BLaER1 treated with 17β-estradiol and CSF1 and Interleukin-3, amounts not matched to agents 10 nM and 100 nM (cell line): ENCODE measurements at regions not wholly inside any gene's neighbourhood (a gene's known extent, or its start where the extent isn't known, plus 50 kb on each side); places are given as distances from the start of the nearest gene placed in this dataset.

Experiments
- H3K27ac ChIP-seq, 11 experiments: shearing (Covaris generic); formaldehyde crosslinking; 2 replicates each; pipeline ENCODE4 v1.8.1; 2022
- H3K27me3 ChIP-seq, 11 experiments: shearing (Covaris generic); formaldehyde crosslinking; 2 replicates each; pipeline ENCODE4 v1.8.1; 2022
- H3K36me3 ChIP-seq, 11 experiments: shearing (Covaris generic); formaldehyde crosslinking; 2 replicates each; pipeline ENCODE4 v1.8.1; 2022
- H3K4me1 ChIP-seq, 10 experiments: shearing (Covaris generic); formaldehyde crosslinking; 2 replicates each; pipeline ENCODE4 v1.8.1; 2022
- H3K4me2 ChIP-seq, 11 experiments: shearing (Covaris generic); formaldehyde crosslinking; 2 replicates each; pipeline ENCODE4 v1.8.1; 2022
- H3K4me3 ChIP-seq, 10 experiments: shearing (Covaris generic); formaldehyde crosslinking; 2 replicates each; pipeline ENCODE4 v1.8.1; 2022
- H3K9ac ChIP-seq, 11 experiments: shearing (Covaris generic); formaldehyde crosslinking; 2 replicates each; pipeline ENCODE4 v1.8.1; 2022
- H3K9me3 ChIP-seq, 11 experiments: shearing (Covaris generic); formaldehyde crosslinking; replicated peaks in 1 of 11; 2 replicates each; pipeline ENCODE4 v1.8.1; 2022
- H4K20me1 ChIP-seq, 11 experiments: shearing (Covaris generic); formaldehyde crosslinking; 2 replicates each; pipeline ENCODE4 v1.8.1; 2022
- Cebpa-rat ChIP-seq, 11 experiments: shearing (Covaris generic); IDR thresholded peaks; 2 replicates each; pipeline ENCODE4 v1.8.1; 2022

GRCh38 chr3:127134887-127135240 is 58.1 kb upstream of the PRR23E start:
- peaks cover 7 to 24% (median 18%) of the 10 kb centered on the region in 11 experiments; a peak in 18 of 22 replicates for H3K27me3 ChIP-seq

GRCh38 chr3:127135241-127136023 is 57.5 kb upstream of the PRR23E start:
- no peaks in the 10 kb centered on the region; a peak in 1 of 20 replicates for H3K4me1 ChIP-seq
- no peaks in the 10 kb centered on the region for H3K9me3 ChIP-seq
- H3K36me3 ChIP-seq = no peaks in the 10 kb centered on the region
- no peak overlapping the region for H3K4me2 ChIP-seq
- peaks cover 7 to 24% (median 18%) of the 10 kb centered on the region in 11 experiments; a peak in 18 of 22 replicates for H3K27me3 ChIP-seq
- peaks cover 0 to 37% (median 0%) of the 10 kb centered on the region in 11 experiments; a peak in 6 of 22 replicates for H4K20me1 ChIP-seq
- no peak overlapping the region for H3K9ac ChIP-seq
- no peak overlapping the region for H3K27ac ChIP-seq
- TF ChIP-seq Cebpa-rat (IDR thresholded peaks at IDR 0.05) = no peak
- H3K4me3 ChIP-seq = no peak overlapping the region

More at GRCh38 chr3:127134887-127135240, 58.1 kb upstream of the PRR23E start:
- no peak for TF ChIP-seq Cebpa-rat (IDR thresholded peaks at IDR 0.05)
- no peak overlapping the region for H3K9ac ChIP-seq
- no peak overlapping the region for H3K4me3 ChIP-seq
- no peak overlapping the region for H3K27ac ChIP-seq
- H4K20me1 ChIP-seq = peaks cover 0 to 37% (median 0%) of the 10 kb centered on the region in 11 experiments; a peak in 6 of 22 replicates
- no peaks in the 10 kb centered on the region for H3K9me3 ChIP-seq
- H3K4me1 ChIP-seq = no peaks in the 10 kb centered on the region; a peak in 1 of 20 replicates
- H3K4me2 ChIP-seq = no peak overlapping the region
- no peaks in the 10 kb centered on the region for H3K36me3 ChIP-seq

GRCh38 chr3:127136024-127136600 is 56.8 kb upstream of the PRR23E start:
- Histone ChIP-seq H3K36me3 (no peaks in the 10 kb centered on the region), H3K27ac (no peak overlapping the region), H3K4me3 (no peak overlapping the region), H3K4me1 (no peaks in the 10 kb centered on the region; a peak in 1 of 20 replicates), H4K20me1 (peaks cover 0 to 37% (median 0%) of the 10 kb centered on the region in 11 experiments; a peak in 6 of 22 replicates), H3K4me2 (no peak overlapping the region), H3K9ac (no peak overlapping the region), H3K27me3 (peaks cover 7 to 24% (median 18%) of the 10 kb centered on the region in 11 experiments; a peak in 18 of 22 replicates), H3K9me3 (no peaks in the 10 kb centered on the region)
- TF ChIP-seq Cebpa-rat (IDR thresholded peaks at IDR 0.05) = no peak

- no peaks in the 10 kb centered on the region for H3K36me3 ChIP-seq
- no peak overlapping the region for H3K9ac ChIP-seq
- H3K4me1 ChIP-seq = no peaks in the 10 kb centered on the region; a peak in 1 of 20 replicates
- peaks cover 0 to 37% (median 0%) of the 10 kb centered on the region in 11 experiments; a peak in 6 of 22 replicates for H4K20me1 ChIP-seq
- no peak overlapping the region for H3K4me2 ChIP-seq
- no peak for TF ChIP-seq Cebpa-rat (IDR thresholded peaks at IDR 0.05)
- peaks cover 7 to 24% (median 18%) of the 10 kb centered on the region in 11 experiments; a peak in 18 of 22 replicates for H3K27me3 ChIP-seq
- H3K27ac ChIP-seq = no peak overlapping the region
- H3K4me3 ChIP-seq = no peak overlapping the region
- no peaks in the 10 kb centered on the region for H3K9me3 ChIP-seq
Measured at GRCh38 chr3:127136706-127137105, 56.2 kb upstream of the PRR23E start.

GRCh38 chr3:127137113-127137512 is 55.8 kb upstream of the PRR23E start:
- TF ChIP-seq Cebpa-rat (IDR thresholded peaks at IDR 0.05) = no peak
- Histone ChIP-seq H3K4me3 (no peak overlapping the region), H3K36me3 (no peaks in the 10 kb centered on the region), H3K9ac (no peak overlapping the region), H3K27ac (no peak overlapping the region), H3K4me2 (no peak overlapping the region), H3K27me3 (peaks cover 7 to 24% (median 18%) of the 10 kb centered on the region in 11 experiments; a peak in 18 of 22 replicates), H3K9me3 (no peaks in the 10 kb centered on the region), H3K4me1 (no peaks in the 10 kb centered on the region; a peak in 1 of 20 replicates), H4K20me1 (peaks cover 0 to 37% (median 0%) of the 10 kb centered on the region in 11 experiments; a peak in 6 of 22 replicates)

- H3K27me3 ChIP-seq = peaks cover 7 to 24% (median 18%) of the 10 kb centered on the region in 11 experiments; a peak in 18 of 22 replicates
- no peak overlapping the region for H3K9ac ChIP-seq
- no peak overlapping the region for H3K4me3 ChIP-seq
- peaks cover 0 to 37% (median 0%) of the 10 kb centered on the region in 11 experiments; a peak in 5 of 22 replicates for H4K20me1 ChIP-seq
- H3K9me3 ChIP-seq = no peaks in the 10 kb centered on the region
- TF ChIP-seq Cebpa-rat (IDR thresholded peaks at IDR 0.05) = no peak
- no peak overlapping the region for H3K4me2 ChIP-seq
- H3K27ac ChIP-seq = no peak overlapping the region
- H3K4me1 ChIP-seq = no peaks in the 10 kb centered on the region; a peak in 1 of 20 replicates
- no peaks in the 10 kb centered on the region for H3K36me3 ChIP-seq
Measured at GRCh38 chr3:127137757-127138536, 55.0 kb upstream of the PRR23E start.

- Histone ChIP-seq H3K9ac (no peak overlapping the region), H3K4me2 (no peak overlapping the region), H3K36me3 (no peaks in the 10 kb centered on the region), H3K4me3 (no peak overlapping the region), H3K9me3 (peaks cover 0 to 4% (median 0%) of the 10 kb centered on the region in 11 experiments; a peak in 2 of 22 replicates), H4K20me1 (peaks cover 0 to 36% (median 0%) of the 10 kb centered on the region in 11 experiments; a peak in 5 of 22 replicates), H3K4me1 (no peaks in the 10 kb centered on the region; a peak in 1 of 20 replicates), H3K27me3 (peaks cover 7 to 19% (median 14%) of the 10 kb centered on the region in 11 experiments; a peak in 18 of 22 replicates), H3K27ac (no peak overlapping the region)
- no peak for TF ChIP-seq Cebpa-rat (IDR thresholded peaks at IDR 0.05)
Measured at GRCh38 chr3:127139601-127140500, 53.1 kb upstream of the PRR23E start.
